ENCODE measurements at regions not wholly inside any gene's neighbourhood (a gene's known extent, or its start where the extent isn't known, plus 50 kb on each side); places are given as distances from the start of the nearest gene placed in this dataset.
"Not testable (repeated sequence)": the region's sequence is repeated elsewhere in the genome, so short reads cannot be mapped to it uniquely, and the experiment has no call there.

DNA sequence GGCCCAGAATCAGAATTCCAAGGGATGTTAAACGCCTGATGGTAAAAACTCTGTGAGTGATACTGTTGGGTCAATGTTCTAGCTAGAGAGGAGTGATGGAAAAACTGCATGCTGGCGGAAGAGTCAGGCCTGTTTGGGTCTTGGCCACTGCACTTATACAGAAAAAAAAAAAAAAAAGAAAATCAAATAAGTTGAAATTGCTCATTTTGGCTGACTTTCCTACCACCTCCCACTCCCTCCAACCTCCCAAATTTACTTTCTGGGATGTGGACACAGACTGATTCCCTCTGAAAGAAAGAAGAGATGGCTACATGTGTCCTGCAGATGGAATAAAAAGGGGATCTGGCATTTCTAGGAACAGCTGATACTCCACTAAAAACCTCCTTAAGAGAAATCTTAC is 234.1 kb upstream of the GIMD1 start:
- DNase-seq (ENCODE audit: low read depth in 2 of 3, low spot score in 2 of 3), result no peak

DNA sequence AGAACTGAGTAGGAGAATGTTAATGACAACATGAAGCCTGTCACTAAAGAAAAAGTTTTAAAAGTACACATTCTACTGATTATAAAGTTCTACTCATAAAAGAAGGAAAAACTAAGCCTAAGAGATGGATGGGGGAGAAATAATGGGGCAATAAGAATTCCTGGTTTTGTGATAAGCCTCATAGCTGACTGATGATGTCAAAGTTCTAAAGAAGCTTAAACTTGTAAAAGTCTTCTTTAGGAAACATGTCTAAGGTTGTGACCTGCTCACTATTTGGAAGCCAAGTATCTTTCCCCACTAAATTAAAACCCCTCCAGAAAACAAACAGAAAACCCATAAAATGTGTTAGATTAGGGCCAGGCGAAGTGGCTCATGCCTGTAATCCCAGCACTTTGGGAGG is 232.9 kb upstream of the GIMD1 start:
- DNase-seq (ENCODE audit: low read depth in 2 of 3, low spot score in 2 of 3), result no peak

DNA sequence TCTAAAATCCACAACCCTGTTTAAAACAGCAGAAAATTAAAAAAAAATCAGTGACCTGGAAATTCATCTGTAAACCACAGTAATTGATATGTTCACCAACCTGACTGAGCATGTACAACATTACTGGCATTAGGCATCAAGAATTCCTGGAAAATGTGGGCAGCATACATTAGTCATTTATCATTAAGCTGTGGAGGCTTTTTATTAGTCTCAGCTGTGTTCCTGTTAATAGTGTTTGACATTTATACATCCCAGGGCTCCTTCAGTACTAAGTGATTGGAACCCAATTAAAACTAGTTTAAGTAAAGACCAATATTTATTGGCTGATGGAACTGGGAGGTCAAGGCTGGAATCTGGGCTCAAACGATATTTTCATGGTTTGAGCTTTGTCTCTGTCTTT is 227.3 kb upstream of the GIMD1 start:
- DNase-seq (ENCODE audit: low read depth in 2 of 3, low spot score in 2 of 3), result no peak

DNA sequence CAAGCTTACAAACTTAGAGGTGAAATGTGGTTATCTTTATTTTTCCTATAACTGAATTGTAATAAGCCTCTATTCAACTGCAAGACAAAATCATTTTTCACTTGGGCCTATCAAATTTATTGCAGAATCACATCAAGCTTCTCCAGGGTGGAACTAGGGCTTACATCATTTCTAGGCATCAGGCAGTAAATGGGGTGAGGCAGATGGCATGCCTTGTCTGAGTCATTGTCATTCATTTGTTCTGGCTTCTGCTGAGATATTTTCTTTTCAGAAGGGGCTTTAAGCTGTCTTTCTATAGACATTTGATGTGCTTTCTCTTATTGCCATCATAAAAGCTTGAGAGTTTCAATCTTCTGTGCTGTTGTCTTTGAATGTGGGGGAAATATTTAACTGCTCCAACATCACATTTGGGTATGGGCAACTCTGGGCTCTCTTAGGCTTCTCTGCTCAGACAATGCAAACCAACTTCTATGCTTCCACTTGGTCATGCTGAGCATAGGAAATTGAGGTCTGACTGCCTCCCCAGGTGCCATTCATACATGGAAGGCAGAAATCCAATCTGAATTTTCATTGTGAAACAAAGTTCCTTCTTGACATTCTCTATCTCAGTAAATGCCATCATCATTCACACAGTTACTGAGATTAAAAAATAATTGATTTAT is 225.8 kb upstream of the GIMD1 start:
- DNase-seq (ENCODE audit: low read depth in 2 of 3, low spot score in 2 of 3), result no peak

DNA sequence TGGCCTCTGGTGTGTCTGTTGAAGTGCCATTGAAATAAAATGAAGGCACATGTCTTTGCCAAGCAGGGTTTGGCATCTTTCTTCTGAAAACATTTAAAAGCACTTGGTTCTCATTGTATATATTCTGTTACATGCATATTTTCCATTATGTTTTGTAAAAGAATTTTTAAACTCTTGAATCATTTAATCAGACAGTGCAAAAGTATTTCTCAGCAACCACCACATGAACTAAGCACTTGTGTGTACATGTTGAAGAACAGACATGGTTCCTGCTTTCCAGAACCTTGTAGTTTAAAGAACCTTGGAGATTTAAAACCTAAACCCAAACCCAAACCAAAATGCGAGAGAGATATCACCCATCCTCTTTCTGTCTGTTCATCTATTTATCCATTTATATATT is 220.3 kb upstream of the GIMD1 start:
- no peak for DNase-seq (ENCODE audit: low read depth in 2 of 3, low spot score in 2 of 3)

DNA sequence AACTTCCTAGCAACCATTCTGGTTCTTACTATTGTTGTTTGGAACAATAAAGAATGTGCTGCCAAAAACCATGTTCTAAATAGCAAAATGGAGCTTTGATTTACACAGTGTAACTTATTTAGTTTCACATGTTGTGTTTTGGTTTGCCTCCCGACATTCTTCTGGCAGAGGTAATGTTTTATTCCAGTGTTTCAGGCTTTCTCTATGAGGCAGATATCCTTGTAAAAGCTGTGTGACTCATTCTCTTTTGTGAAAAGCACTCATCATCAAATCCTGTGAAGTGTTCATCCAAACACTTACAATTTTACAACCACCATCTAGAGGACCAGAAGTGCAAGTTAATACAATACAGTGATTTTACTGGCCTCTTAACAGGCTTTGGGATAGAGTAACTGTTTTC is 219.0 kb upstream of the GIMD1 start:
- DNase-seq (ENCODE audit: low read depth in 2 of 3, low spot score in 2 of 3), result no peak

DNA sequence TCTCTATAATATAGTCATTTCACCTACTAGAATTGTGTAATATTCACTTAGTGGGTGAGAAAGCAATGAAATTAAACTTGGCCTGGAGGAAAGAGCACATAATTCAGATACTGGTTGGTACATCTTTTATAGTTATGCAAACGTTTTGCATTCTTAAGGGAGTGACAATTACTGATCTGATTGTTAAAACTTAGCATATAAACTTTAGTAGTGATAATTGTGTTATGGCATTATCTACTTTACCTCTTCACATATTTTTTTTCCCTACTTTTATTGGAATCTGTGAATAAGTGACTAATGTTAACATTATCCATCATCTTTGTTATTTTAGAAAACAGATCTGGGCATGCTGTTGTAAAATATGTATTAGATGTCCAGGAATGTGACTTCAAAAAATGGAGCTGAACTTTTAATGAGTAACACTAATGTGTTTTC is 217.4 kb upstream of the GIMD1 start:
- DNase-seq (ENCODE audit: low read depth in 2 of 3, low spot score in 2 of 3), result no peak

DNA sequence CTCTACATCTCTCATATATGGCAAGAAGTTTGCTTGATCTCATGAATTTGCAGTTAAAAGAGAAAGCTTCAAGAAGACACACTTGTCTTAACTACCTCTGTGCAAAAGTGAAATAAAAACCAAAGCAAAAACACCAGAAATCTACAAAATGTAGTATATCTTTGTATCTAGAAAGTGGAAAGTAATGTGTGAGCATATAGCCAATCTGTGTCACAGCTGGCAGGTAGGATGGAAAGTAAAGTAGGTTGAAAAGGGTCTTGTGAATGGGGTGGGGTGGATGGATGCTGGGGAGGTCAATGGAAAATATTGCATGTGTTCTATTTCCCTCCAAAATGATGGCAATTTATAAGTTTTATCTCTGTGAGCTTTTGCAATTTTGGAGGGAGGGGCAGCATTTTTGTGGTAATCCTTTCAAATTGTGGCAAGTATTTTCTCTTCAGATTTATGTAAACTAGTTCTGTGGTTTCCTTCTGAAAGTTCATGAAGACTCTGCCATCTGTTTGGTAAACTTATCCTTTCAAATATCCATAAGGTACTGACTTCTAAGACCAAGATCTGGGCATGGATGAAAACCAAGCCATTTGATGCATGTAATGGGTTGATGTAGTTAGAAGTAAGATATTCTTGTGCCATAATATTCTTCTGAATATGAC is 215.9 kb upstream of the GIMD1 start:
- DNase-seq (ENCODE audit: low read depth in 2 of 3, low spot score in 2 of 3), result no peak

DNA sequence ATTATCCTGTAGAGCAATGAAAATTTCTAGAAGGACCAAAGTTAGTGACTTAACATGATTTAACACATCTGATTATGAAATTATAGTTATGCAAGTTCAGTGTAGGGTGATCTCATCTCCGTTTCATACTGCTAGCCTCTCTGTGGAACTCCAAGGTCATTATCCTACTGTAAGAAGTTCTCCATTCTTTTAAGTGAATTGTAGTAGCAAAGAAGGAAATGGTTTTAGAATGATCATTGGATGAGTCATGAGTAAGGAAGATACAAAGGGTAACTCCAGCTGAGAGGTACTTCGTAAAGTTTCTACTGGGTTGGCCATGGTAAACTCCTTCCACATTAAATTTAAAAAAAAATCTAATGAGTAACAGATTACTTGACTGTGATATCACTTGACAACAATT is 215.0 kb upstream of the GIMD1 start:
- no peak for DNase-seq (ENCODE audit: low read depth in 2 of 3, low spot score in 2 of 3)

DNA sequence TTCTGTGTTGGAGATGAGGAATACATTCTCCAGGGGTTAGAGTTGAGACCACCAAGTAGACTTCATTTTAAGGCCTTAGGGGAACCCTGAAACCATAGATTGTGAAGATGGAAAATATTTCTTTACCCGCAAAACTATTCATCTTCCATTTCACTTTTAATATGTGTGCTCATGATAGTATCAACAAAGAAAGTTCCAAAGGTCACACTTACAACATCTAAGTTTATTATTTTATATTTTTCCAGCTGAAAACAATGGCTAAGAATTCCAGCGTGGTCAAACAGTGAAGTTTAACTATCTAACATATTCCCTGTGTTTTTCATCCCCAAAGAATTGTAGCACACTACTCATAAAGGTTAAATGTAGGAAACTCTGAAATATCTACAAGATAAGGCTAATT is 214.5 kb upstream of the GIMD1 start:
- DNase-seq (ENCODE audit: low read depth in 2 of 3, low spot score in 2 of 3), result no peak

DNA sequence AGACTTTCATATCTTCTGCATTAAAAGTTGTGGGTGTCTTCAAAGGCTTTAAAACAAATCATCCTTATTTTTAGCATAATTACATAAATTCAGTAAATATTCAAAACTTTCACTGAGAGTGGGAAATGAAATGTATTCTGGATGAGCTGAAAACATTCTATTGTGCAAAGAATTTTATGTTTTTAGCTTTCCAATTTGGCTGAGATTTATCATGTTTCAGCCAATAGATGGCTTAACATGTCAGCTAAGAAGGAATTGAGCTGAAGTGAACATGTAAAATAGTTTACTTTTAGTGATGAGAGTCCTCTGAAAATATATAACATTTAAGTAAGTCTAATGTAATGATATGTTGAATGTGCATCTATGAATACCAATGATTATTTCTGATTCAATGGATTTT is 213.5 kb upstream of the GIMD1 start:
- no peak for DNase-seq (ENCODE audit: low read depth in 2 of 3, low spot score in 2 of 3)

DNA sequence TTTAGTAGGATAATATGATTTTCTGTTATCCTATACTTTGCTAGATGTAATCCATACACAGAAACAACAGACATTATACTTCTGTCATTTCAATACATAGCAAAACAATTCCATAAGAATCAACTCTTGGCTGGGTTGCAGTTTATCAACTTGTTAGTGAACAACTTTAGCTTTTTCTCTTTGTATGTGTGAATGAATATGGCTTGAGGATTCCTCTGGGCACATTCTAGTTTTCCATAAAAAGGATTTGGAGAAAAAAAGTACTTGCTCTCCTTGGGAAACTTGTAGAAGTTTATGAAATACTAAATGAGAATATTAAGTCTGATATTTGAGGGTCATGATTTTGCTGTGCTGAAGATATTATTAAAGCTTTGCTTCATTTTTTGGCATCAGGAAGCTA is 210.7 kb upstream of the GIMD1 start:
- DNase-seq (ENCODE audit: low read depth in 2 of 3, low spot score in 2 of 3), result no peak

DNA sequence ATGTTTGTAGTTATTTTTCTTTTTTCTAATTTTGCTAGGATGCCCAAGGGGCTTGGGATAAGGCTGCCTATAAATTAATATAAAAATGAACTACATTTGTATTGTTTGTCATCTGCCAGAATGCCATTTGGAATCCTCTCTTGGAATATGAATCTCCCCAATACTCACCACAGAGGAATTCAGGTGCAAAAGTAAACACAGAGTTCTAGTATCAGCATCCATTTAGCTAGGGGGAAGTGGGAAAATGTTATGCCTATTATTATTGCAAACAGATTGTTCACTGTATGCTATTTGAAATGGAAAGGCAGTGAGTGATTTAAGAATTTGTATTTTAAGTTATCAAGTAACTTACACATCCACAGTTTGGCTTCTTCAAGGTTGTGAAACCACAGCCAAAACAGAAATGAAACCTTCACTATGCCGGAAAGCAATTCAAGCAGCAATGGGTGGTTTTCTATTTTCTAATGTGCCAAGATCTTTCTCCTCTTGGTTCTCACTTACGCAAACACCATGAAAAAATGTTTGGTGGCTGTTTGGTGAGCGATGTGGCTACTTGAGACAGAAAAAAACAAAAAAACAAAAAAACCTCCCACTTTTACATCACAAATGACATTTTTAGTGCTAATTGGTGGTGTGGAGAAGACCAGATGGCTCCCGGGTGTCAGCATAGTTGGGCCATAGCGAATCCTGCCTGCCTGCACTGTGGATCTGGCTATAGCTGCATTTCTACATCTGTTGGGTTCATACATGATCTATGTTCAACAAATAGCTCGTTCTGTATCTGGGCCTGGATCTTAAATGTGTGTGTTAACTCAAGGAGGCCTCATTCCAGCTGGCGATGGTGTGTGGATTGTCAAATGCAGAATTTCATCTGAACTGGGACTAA is 200.8 kb upstream of the GIMD1 start:
- no peak for DNase-seq (ENCODE audit: low read depth in 2 of 3, low spot score in 2 of 3)

DNA sequence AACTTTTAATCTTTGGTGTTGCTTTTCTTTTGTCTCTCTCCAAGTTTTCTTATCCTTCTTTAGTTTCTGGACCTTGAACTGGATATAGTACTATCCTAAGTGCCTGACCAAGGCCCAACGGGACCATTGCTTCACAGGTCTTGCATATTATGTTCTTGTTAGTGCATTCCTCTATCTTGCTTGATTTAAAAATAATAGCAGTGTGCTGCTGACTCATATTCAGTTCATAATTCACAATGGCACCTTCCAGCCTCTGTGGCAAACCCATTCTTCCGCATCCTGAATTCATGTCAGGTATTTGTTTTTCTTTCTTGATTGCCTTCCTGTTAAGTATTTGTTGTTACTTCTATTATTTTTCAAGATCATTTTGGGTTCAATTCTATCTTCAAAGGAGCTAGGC is 197.1 kb upstream of the GIMD1 start:
- no peak for DNase-seq (ENCODE audit: low read depth in 2 of 3, low spot score in 2 of 3)

DNA sequence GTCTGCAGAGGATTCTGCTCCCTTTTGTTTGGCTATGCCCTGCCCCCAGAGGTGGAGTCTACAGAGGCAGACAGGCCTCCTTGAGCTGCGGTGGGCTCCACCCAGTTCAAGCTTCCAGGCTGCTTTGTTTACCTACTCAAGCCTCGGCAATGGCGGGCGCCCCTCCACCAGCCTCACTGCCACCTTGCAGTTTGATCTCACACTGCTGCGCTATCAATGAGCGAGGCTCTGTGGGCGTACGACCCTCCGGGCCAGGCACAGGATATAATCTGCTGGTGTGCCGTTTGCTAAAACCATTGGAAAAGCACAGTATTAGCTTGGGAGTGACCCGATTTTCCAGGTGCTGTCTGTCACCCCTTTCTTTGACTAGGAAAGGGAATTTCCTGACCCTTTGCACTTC is 195.1 kb upstream of the GIMD1 start:
- DNase-seq (ENCODE audit: low read depth in 2 of 3, low spot score in 2 of 3), result not testable (repeated sequence)

DNA sequence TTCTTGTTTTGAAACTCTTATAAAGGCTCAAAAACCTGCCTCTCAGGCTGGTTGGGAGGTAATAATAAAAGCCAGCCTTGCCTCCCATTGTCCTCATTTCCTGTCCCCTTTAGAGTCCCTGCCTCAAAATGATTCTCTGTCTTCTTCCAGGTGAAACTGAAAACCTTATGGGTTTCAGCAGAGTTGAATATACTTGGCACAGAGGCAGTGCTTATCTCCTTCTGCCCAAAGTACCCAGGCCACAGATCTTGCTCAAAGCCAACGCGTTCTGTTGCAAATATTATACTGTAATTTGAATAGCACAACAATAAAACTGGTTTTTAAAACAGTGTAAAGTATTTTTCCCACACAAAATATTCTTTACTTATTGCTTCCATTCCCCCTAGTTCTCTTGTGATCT is 183.1 kb upstream of the GIMD1 start:
- no peak for DNase-seq (ENCODE audit: low read depth in 2 of 3, low spot score in 2 of 3)

DNA sequence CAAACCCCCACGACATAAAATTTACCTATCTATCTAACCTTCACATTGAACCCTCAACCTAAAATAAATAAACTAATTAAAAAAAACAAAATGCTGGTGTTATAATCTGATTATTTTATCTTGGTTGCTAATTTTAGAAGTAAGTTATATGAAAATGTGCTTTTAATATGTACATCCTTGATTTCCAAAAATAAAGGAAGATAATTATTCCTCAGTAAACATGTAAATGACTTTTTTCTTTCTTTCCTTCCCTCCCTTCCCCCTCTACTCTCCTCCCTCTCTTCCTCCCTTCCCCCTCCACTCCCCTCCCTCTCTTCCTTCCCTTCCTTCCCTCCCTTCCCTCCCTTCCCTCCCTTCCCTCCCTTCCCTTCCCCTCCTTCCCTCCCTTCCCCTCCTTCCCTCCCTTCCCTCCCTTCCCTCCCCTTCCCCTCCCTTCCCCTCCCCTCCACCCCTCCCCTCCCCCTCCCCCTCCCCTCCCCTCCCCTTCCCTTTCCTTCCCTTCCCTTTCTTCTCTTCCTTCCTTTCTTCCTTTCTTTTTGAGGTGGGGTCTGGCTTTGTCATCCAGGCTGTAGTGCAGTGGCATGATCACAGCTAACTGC is 180.0 kb upstream of the GIMD1 start:
- DNase-seq (ENCODE audit: low read depth in 2 of 3, low spot score in 2 of 3), result no peak

DNA sequence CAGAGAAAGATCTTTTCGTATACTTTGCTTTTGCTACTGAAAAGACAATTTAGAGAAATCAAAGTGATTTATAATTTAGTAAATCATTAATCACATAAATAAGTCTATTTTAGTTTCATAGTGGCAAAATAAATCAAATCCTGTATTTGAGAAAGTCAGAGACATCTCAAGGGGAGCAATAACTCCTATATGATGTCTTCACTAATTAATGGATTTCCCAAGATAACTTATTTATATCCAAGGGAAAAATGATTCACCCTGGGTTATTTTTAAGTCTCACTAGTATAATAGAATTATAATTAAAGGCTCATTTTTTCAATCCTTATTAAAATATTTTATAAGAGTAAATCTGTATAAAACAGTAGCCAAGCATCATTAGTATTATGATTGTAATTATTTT is 177.8 kb upstream of the GIMD1 start:
- no peak for DNase-seq (ENCODE audit: low read depth in 2 of 3, low spot score in 2 of 3)

DNA sequence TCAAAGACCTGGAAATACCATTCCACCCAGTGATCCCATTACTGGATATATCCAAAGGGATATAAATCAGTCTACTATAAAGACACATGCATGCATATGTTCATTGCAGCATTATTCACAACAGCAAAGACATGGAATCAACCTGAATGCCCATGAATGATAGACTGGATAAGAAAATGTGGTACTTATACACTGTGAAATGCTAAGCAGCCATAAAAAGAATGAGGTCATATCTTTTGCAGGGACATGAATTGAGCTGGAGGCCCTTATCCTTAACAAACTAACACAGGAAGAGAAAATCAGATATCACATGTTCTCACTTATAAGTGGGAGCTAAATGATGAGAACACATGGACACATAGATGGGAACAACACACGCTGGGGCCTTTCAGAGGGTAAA is 174.0 kb upstream of the GIMD1 start:
- DNase-seq (ENCODE audit: low read depth in 2 of 3, low spot score in 2 of 3), result not testable (repeated sequence)

DNA sequence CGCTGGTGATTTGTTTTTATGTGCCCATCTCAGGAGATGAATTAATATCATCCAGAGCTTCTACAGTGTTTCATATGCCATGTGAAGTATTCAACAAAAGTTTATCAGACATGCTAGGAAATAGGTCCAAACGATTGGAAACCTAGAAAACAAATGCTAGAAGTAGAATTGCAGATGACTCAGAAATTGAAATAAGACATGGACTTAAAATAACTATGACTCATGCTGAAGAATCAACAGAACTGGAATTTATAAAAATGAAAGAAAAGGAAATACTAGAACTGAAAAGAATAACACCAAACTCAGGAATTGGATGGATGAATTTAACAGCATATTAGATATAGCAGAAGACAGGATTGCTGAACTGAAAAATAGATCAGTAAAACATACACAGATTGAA is 172.7 kb upstream of the GIMD1 start:
- no peak for DNase-seq (ENCODE audit: low read depth in 2 of 3, low spot score in 2 of 3)

DNA sequence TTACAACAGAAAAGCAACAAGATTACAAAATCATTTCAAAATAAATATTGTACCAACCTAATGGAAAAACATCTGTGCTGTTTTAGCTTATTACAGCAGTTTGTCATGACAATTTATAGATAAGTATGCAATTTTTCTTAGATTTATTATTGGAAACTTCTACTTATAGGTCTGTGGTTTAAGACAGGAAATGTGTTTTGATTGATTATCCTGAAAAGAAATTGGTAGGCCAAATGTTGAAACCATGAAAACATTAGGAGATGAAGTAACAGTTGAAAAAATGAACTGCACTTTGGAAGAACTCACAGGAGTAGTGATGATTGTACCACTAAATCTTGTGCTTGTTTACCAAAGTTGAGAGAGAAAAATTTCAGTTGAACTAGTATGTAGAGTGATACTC is 162.2 kb upstream of the GIMD1 start:
- DNase-seq (ENCODE audit: low read depth in 2 of 3, low spot score in 2 of 3), result no peak

DNA sequence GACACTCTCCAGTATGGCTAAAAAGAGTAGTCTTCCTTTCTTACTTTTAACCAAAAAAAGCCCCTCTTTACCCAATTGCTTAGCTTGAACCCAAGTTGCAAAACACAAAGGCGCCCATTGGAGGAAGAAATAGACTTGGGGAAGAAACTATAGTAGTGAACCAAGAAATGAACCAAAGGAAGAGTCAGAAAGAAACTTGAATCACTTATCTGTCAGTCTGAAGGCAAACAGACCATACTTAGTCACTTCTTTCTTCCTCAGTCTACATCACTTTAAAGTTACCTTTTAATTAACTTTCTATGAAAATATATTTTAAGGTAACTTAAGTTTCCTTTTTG is 161.4 kb upstream of the GIMD1 start:
- no peak for DNase-seq (ENCODE audit: low read depth in 2 of 3, low spot score in 2 of 3)

Data from activated CD8-positive, alpha-beta memory T cell treated with anti-CD3 and anti-CD28 coated beads for 48 hours (primary cell).